GM12878 (cell line): ENCODE measurements at regions not wholly inside any gene's neighbourhood (a gene's known extent, or its start where the extent isn't known, plus 50 kb on each side); places are given as distances from the start of the nearest gene placed in this dataset.

ENCODE experiments used
- ATAC-seq: fragments of 200-7000 bp; cut with Tn5 transposase; 3 replicates; pipeline ENCODE4 v1.9.1; 2020; ENCODE audit warnings: mild to moderate bottlenecking, moderate library complexity
- BruUV-seq: library from RNA; stranded (reverse); fragments of 400-500 nt; replicated peaks from 2 replicates; lab custom pipeline; 2021; lab: Mats Ljungman, UMichigan
- CTCF ChIA-PET: fragments of 300-600 bp; sonication (Branson Sonifier 250); formaldehyde crosslinking; extraction: SDS; loops from one replicate; lab custom pipeline; 2021; ENCODE audit warnings: inconsistent platforms; lab: Yijun Ruan, JAX
- POLR2A ChIA-PET: fragments of 350-600 bp; formaldehyde crosslinking; extraction: SDS; loops from one replicate; lab custom pipeline; 2021; ENCODE audit warnings: inconsistent platforms; lab: Charles Lee
- RAD21 ChIA-PET: fragments of 300-600 bp; sonication (Branson Sonifier 250); formaldehyde crosslinking; loops from one replicate; lab custom pipeline; 2023; ENCODE audit warnings: antibody characterized with exemption; ENCODE audit not compliant: unreplicated experiment; lab: Charles Lee
- SMC1A ChIA-PET: fragments of 300-600 bp; sonication (Branson Sonifier 250); formaldehyde crosslinking; loops from one replicate; lab custom pipeline; 2023; ENCODE audit not compliant: unreplicated experiment, uncharacterized antibody; lab: Charles Lee
- DNase-seq: peaks from one replicate; pipeline ENCODE4 v3.0.0-alpha.2; 2011; ENCODE audit warnings: low read depth, low spot score
- FAIRE-seq: peaks from 3 replicates; lab custom pipeline; 2011; peaks lifted over from hg19 to GRCh38; lab: Jason Lieb, UNC
- H2AFZ ChIP-seq: 2 replicates; pipeline ENCODE4 v1.6.0; 2011; ENCODE audit warnings: low read depth, low read length, control low read depth; ENCODE audit not compliant: control insufficient read depth
- H3K27ac ChIP-seq: 2 replicates; pipeline ENCODE4 v1.5.1; 2011; ENCODE audit warnings: control low read depth; ENCODE audit not compliant: control insufficient read depth, insufficient read depth
- H3K27me3 ChIP-seq, 2 experiments: replicated peaks in 1 of 2; 2 replicates each; pipeline versions ENCODE4 v1.6.0 to v1.6.1; 2011; ENCODE audit warnings: low read length in 1 of 2; ENCODE audit not compliant: control insufficient read depth in 2 of 2, insufficient read depth in 2 of 2
- H3K36me3 ChIP-seq, 2 experiments: 2 replicates each; pipeline ENCODE4 v1.5.1; 2011; ENCODE audit warnings: low read length in 1 of 2; ENCODE audit not compliant: control insufficient read depth in 2 of 2, insufficient read depth in 2 of 2
- H3K4me1 ChIP-seq: 2 replicates; pipeline ENCODE4 v1.6.1; 2011; ENCODE audit warnings: mild to moderate bottlenecking, low read length, moderate library complexity, mixed read lengths; ENCODE audit not compliant: control insufficient read depth, insufficient read depth
- H3K4me2 ChIP-seq: 2 replicates; pipeline ENCODE4 v1.6.0; 2011; ENCODE audit warnings: control low read depth; ENCODE audit not compliant: control insufficient read depth, insufficient read depth
- H3K4me3 ChIP-seq: fragments of 200-600 bp; sonication (generic); 2 replicates; pipeline ENCODE4 v1.5.1; 2016
- H3K79me2 ChIP-seq: 2 replicates; pipeline ENCODE4 v1.6.0; 2011; ENCODE audit warnings: low read length; ENCODE audit not compliant: control insufficient read depth, insufficient read depth
- H3K9ac ChIP-seq: 2 replicates; pipeline ENCODE4 v1.8.0; 2011; ENCODE audit warnings: low read length, control low read depth, mixed read lengths; ENCODE audit not compliant: control insufficient read depth, insufficient read depth
- H3K9me3 ChIP-seq: replicated peaks from 3 replicates; pipeline ENCODE4 v1.5.1; 2011; ENCODE audit warnings: mild to moderate bottlenecking, low read length; ENCODE audit not compliant: control insufficient read depth, insufficient read depth
- H4K20me1 ChIP-seq: 2 replicates; pipeline ENCODE4 v1.6.0; 2011; ENCODE audit not compliant: control insufficient read depth, insufficient read depth
- CHD1 ChIP-seq: IDR thresholded peaks from 2 replicates; pipeline ENCODE4 v1.6.1; 2012; ENCODE audit warnings: low read depth, low read length, improper control_type of control experiment
- DPF2 ChIP-seq: fragments of 450-650 bp; IDR thresholded peaks from 2 replicates; pipeline ENCODE4 v1.6.1; 2017; ENCODE audit warnings: mild to moderate bottlenecking
- MTA3 ChIP-seq: IDR thresholded peaks from 2 replicates; pipeline ENCODE4 v1.6.1; 2012; ENCODE audit warnings: low read length, inconsistent platforms, borderline replicate concordance
- NRF1 ChIP-seq: conservative IDR thresholded peaks from 2 replicates; pipeline ENCODE4 v1.6.1; 2011; ENCODE audit warnings: mild to moderate bottlenecking, low read depth, low read length, improper control_type of control experiment
- SP1 ChIP-seq: IDR thresholded peaks from one replicate; pipeline ENCODE4 v1.6.1; 2011; ENCODE audit warnings: low read depth, low read length
- STAT3 ChIP-seq: IDR thresholded peaks from 2 replicates; pipeline ENCODE4 v1.6.1; 2011; ENCODE audit warnings: low read depth, low read length, improper control_type of control experiment
- TBL1XR1 ChIP-seq: IDR thresholded peaks from 2 replicates; pipeline ENCODE4 v1.6.1; 2012; ENCODE audit warnings: low read depth, low read length, improper control_type of control experiment
- TCF12 ChIP-seq: IDR thresholded peaks from 2 replicates; pipeline ENCODE4 v1.6.1; 2011; ENCODE audit warnings: low read depth, mild to moderate bottlenecking, low read length
- ZBED1 ChIP-seq: IDR thresholded peaks from 2 replicates; pipeline ENCODE4 v1.6.1; 2016; ENCODE audit warnings: borderline replicate concordance
- WGBS: methylation state at CpG from one replicate; pipeline ENCODE4 v1.1.6; 2016; ENCODE audit warnings: low lambda C conversion rate; ENCODE audit not compliant: insufficient replicate concordance, insufficient coverage; ENCODE audit errors: missing lambda C conversion rate; 5-methylcytosine and 5-hydroxymethylcytosine counted together
- in situ Hi-C: fragments of 300-500 bp; cut with MboI; formaldehyde crosslinking; loops from 9 replicates; pipeline ENCODE4 v1.14.3; 2018; ENCODE audit warnings: mixed read lengths
- intact Hi-C: fragments of 100-400 bp; cut with micrococcal nuclease; formaldehyde crosslinking; loops from one replicate; pipeline ENCODE4 v1.14.2; 2022; ENCODE audit not compliant: unreplicated experiment
- TF ChIP-seq, protein P1 (sequence below): IDR thresholded peaks from 2 replicates; pipeline ENCODE4 v1.6.1; 2012; ENCODE audit warnings: low read depth, low read length, improper control_type of control experiment
- TF ChIP-seq, protein P2 (sequence below): fragments of 150-350 bp; IDR thresholded peaks from 2 replicates; pipeline ENCODE4 v1.6.1; 2014; ENCODE audit warnings: mild to moderate bottlenecking, low read depth, low read length
- TF ChIP-seq, protein P3 (sequence below): IDR thresholded peaks from 2 replicates; pipeline ENCODE4 v1.6.1; 2012; ENCODE audit warnings: low read depth, low read length, improper control_type of control experiment

DNA sequence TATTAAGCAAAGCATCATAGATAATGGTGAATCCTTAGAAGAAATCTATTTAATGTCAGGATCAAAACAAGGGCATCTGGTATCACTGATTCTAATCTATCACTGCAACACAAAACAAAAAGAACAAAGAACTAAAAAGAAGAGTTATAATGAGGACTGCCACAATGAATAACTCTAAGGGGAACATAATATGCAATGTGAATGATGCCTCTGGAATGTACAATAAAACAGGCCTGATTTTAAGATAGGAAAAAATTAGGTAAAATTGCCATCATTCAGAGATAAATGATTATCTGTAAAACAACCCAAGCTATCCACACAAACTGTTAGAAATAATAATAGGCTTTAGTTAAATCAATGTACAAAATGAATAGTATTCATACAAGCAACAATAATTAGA, 936.7 kb upstream of the CITED2 start:
- SMC1A ChIA-PET = no interaction called here
- DNase-seq (no peak), ATAC-seq (no peak), FAIRE-seq (no peak)
- Histone ChIP-seq H3K9ac (no peak overlapping the region), H2AFZ (no peak overlapping the region), H3K4me2 (no peak overlapping the region), H3K36me3 (no peaks in the 10 kb centered on the region), H3K9me3 (no peaks in the 10 kb centered on the region), H3K27me3 (no peaks in the 10 kb centered on the region), H3K4me1 (no peaks in the 10 kb centered on the region), H4K20me1 (no peaks in the 10 kb centered on the region), H3K79me2 (no peaks in the 10 kb centered on the region), H3K4me3 (no peak overlapping the region), H3K27ac (no peak overlapping the region)
- TF ChIP-seq MTA3 = no peak
- TF ChIP-seq, protein P1, sequence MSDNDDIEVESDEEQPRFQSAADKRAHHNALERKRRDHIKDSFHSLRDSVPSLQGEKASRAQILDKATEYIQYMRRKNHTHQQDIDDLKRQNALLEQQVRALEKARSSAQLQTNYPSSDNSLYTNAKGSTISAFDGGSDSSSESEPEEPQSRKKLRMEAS = no peak
- TF ChIP-seq STAT3 = no peak
- TF ChIP-seq CHD1 = no peak
- BruUV-seq = no TSS peak
- CTCF ChIA-PET = interaction anchor here (0.6 kb wide), 1 partner anchor 69 kb away, joined by 3 read pairs; no protein-coding TSS in a partner anchor
- RAD21 ChIA-PET = no interaction called here
- intact Hi-C loops = no loop called here
- POLR2A ChIA-PET = no interaction called here
- in situ Hi-C loops = no loop called here

DNA sequence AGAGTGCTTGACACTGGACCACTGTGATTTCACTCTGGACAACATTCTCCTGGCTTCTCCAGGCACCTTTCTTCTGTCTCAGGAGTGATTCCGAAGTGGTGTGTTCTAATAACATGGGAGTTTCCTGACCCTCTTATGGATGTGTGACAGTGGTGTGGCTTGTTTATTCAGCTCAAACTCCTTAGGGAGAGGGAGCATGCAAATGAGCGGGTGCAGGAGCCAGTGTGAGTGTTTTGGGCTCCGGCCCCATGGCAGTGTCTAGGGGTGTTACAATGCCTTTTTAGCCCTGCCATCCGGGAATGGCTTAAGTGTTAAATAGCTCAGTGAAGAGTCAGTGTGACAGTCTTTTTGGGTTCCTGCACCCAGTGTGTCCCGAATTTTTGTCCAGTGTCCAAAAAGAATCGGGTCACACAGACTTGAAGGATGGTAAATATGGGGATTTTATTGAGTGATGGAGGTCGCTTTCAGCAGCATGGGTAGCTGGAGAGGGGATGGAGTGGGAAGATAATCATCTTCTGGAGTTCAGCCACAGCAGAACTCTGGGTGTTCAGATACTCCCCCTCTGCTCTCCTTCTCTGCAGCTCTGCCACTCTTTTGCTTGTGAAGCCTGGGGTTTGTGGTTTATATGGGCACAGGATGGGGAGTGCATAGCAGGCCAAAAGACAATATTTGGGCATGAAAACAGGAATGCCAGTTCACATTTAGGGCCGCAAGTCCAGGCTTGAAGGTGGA, 928.9 kb upstream of the CITED2 start:
- Histone ChIP-seq H2AFZ (no peak overlapping the region), H3K79me2 (no peaks in the 10 kb centered on the region), H3K4me2 (no peak overlapping the region), H3K27me3 (no peaks in the 10 kb centered on the region), H3K9me3 (no peaks in the 10 kb centered on the region), H3K9ac (no peak overlapping the region), H4K20me1 (no peaks in the 10 kb centered on the region), H3K27ac (no peak overlapping the region), H3K36me3 (no peaks in the 10 kb centered on the region), H3K4me1 (no peaks in the 10 kb centered on the region), H3K4me3 (no peak overlapping the region)
- ATAC-seq = no peak
- WGBS = 41% methylated on average over 8 of the region's 8 CpGs
- no peak for DNase-seq
- FAIRE-seq = no peak
- no TSS peak for BruUV-seq
- ChIA-PET RAD21 (no interaction called here), CTCF (interaction anchor here (0.6 kb wide), 1 partner anchor 25 kb away, joined by 3 read pairs; no protein-coding TSS in a partner anchor), SMC1A (no interaction called here), POLR2A (no interaction called here)
- in situ Hi-C loops = no loop called here
- intact Hi-C loops = no loop called here
- TF ChIP-seq SP1 = no peak
- TF ChIP-seq, protein P2, sequence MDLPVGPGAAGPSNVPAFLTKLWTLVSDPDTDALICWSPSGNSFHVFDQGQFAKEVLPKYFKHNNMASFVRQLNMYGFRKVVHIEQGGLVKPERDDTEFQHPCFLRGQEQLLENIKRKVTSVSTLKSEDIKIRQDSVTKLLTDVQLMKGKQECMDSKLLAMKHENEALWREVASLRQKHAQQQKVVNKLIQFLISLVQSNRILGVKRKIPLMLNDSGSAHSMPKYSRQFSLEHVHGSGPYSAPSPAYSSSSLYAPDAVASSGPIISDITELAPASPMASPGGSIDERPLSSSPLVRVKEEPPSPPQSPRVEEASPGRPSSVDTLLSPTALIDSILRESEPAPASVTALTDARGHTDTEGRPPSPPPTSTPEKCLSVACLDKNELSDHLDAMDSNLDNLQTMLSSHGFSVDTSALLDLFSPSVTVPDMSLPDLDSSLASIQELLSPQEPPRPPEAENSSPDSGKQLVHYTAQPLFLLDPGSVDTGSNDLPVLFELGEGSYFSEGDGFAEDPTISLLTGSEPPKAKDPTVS = no peak
- no peak for TF ChIP-seq TCF12
- TF ChIP-seq DPF2 = no peak
- no peak for TF ChIP-seq TBL1XR1
- TF ChIP-seq NRF1 = no peak
- no peak for TF ChIP-seq ZBED1
- TF ChIP-seq, protein P3, sequence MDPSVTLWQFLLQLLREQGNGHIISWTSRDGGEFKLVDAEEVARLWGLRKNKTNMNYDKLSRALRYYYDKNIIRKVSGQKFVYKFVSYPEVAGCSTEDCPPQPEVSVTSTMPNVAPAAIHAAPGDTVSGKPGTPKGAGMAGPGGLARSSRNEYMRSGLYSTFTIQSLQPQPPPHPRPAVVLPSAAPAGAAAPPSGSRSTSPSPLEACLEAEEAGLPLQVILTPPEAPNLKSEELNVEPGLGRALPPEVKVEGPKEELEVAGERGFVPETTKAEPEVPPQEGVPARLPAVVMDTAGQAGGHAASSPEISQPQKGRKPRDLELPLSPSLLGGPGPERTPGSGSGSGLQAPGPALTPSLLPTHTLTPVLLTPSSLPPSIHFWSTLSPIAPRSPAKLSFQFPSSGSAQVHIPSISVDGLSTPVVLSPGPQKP = no peak
